Urothelium cell line (cell line): ENCODE measurements at regions not wholly inside any gene's neighbourhood (a gene's known extent, or its start where the extent isn't known, plus 50 kb on each side); places are given as distances from the start of the nearest gene placed in this dataset.

Experiments used
- DNase-seq: peaks from one replicate; pipeline ENCODE4 v3.0.0; 2011; ENCODE audit warnings: low spot score, mixed read lengths
- FAIRE-seq: peaks from 2 replicates; lab custom pipeline; 2011; peaks lifted over from hg19 to GRCh38; lab: Jason Lieb, UNC

GRCh38 chr2:128731994-128732650 lies 413.5 kb upstream of the HS6ST1 start:
- DNase-seq (no peak), FAIRE-seq (no peak)

GRCh38 chr2:128732976-128733431 lies 414.3 kb upstream of the HS6ST1 start:
- DNase-seq: no peak
- no peak for FAIRE-seq

GRCh38 chr2:128733450-128733849 lies 414.8 kb upstream of the HS6ST1 start:
- DNase-seq (no peak), FAIRE-seq (no peak)

GRCh38 chr2:128734521-128735295 lies 416.0 kb upstream of the HS6ST1 start:
- peak; percentile 66 for FAIRE-seq
- DNase-seq: peak; percentile 35

GRCh38 chr2:128735296-128735960 lies 416.8 kb upstream of the HS6ST1 start:
- DNase-seq (no peak), FAIRE-seq (no peak)

GRCh38 chr2:128736046-128736688 lies 417.5 kb upstream of the HS6ST1 start:
- no peak for DNase-seq
- no peak for FAIRE-seq

- DNase-seq: peak; percentile 90
- FAIRE-seq: no peak
Observed at GRCh38 chr2:128736689-128737545, 418.2 kb upstream of the HS6ST1 start.

- FAIRE-seq (no peak), DNase-seq (no peak)
Observed at GRCh38 chr2:128737546-128737826, 418.8 kb upstream of the HS6ST1 start.

GRCh38 chr2:128738446-128739110 lies 419.9 kb upstream of the HS6ST1 start:
- DNase-seq (no peak), FAIRE-seq (no peak)

- peak; percentile 41 for DNase-seq
- FAIRE-seq: no peak
Observed at GRCh38 chr2:128742467-128742866, 423.8 kb upstream of the HS6ST1 start.

GRCh38 chr2:128745946-128746345 lies 427.3 kb upstream of the HS6ST1 start:
- DNase-seq (no peak), FAIRE-seq (no peak)

GRCh38 chr2:128746356-128746755 lies 427.7 kb upstream of the HS6ST1 start:
- FAIRE-seq (no peak), DNase-seq (peak; percentile 52)

GRCh38 chr2:128748336-128748735 lies 429.7 kb upstream of the HS6ST1 start:
- FAIRE-seq (no peak), DNase-seq (no peak)

- DNase-seq: no peak
- FAIRE-seq: no peak
Observed at GRCh38 chr2:128748835-128749605, 430.4 kb upstream of the HS6ST1 start.

GRCh38 chr2:128750328-128751165 lies 431.9 kb upstream of the HS6ST1 start:
- FAIRE-seq (no peak), DNase-seq (no peak)

- FAIRE-seq (no peak), DNase-seq (no peak)
Observed at GRCh38 chr2:128751746-128752145, 433.1 kb upstream of the HS6ST1 start.

GRCh38 chr2:128752691-128753263 lies 434.1 kb upstream of the HS6ST1 start:
- no peak for DNase-seq
- no peak for FAIRE-seq

- DNase-seq (no peak), FAIRE-seq (no peak)
Observed at GRCh38 chr2:128753321-128753720, 434.7 kb upstream of the HS6ST1 start.
